Jurkat, Clone E6-1 (cell line): ENCODE measurements at regions not wholly inside any gene's neighbourhood (a gene's known extent, or its start where the extent isn't known, plus 50 kb on each side); places are given as distances from the start of the nearest gene placed in this dataset.

Source experiments
- DNase-seq: peaks from one replicate; pipeline ENCODE4 v3.0.0-alpha.2; 2011; ENCODE audit warnings: low read depth, low spot score
- H3K4me3 ChIP-seq: 2 replicates; pipeline ENCODE4 v1.5.1; 2011; ENCODE audit warnings: mild to moderate bottlenecking, low read length, control low read depth, moderate library complexity

GRCh38 chr10:62746951-62747729 is 57.4 kb upstream of the ADO start:
- DNase-seq, result no peak
- no peak overlapping the region for H3K4me3 ChIP-seq

- H3K4me3 ChIP-seq, result no peak overlapping the region
- no peak for DNase-seq
Measured at GRCh38 chr10:62748386-62748785, 56.1 kb upstream of the ADO start.

- H3K4me3 ChIP-seq, result no peak overlapping the region
- DNase-seq, result no peak
Measured at GRCh38 chr10:62749093-62749683, 55.3 kb upstream of the ADO start.
